ENCODE measurements at regions not wholly inside any gene's neighbourhood (a gene's known extent, or its start where the extent isn't known, plus 50 kb on each side); places are given as distances from the start of the nearest gene placed in this dataset.
A peak's percentile ranks its signal among the peaks of the same experiment; 100 is the strongest.

- H3K9me3 ChIP-seq (ENCODE audit: control insufficient read depth in 1 of 2, low read length in 2 of 2): no peaks in the 10 kb centered on the region
- no peak for DNase-seq
- H3K36me3 Mint-ChIP-seq: no peaks in the 10 kb centered on the region
- H3K4me3 ChIP-seq (ENCODE audit: low read length in 2 of 2): no peak overlapping the region
- H3K9me3 Mint-ChIP-seq: peaks cover 0 to 5% (median 1%) of the 10 kb centered on the region in 8 donors
- H3K27me3 Mint-ChIP-seq: peaks cover 0 to 1% of the 10 kb centered on the region in 2 donors
- ChIA-PET CTCF (ENCODE audit: partially characterized antibody) (no interaction called here), POLR2A (ENCODE audit: partially characterized antibody) (no interaction called here)
- H3K36me3 ChIP-seq (ENCODE audit: insufficient read depth, low read length): no peaks in the 10 kb centered on the region
- H3K27ac Mint-ChIP-seq: no peak overlapping the region
- H3K4me1 ChIP-seq (ENCODE audit: insufficient read depth, low read length): no peaks in the 10 kb centered on the region
- intact Hi-C loops (cut with micrococcal nuclease): no loop called here
- no peak overlapping the region for H3K4me3 Mint-ChIP-seq
- H3K27me3 ChIP-seq (ENCODE audit: insufficient read depth, low read length): no peaks in the 10 kb centered on the region
- no peak overlapping the region for H3K27ac ChIP-seq (ENCODE audit: low read depth, low read length)
- no peaks in the 10 kb centered on the region for H3K4me1 Mint-ChIP-seq
Observed at GRCh38 chr16:5581908-5582307, 484.3 kb upstream of the EEF2KMT start.

GRCh38 chr16:5581428-5581827, 483.8 kb upstream of the EEF2KMT start:
- H3K27ac ChIP-seq (ENCODE audit: low read depth, low read length): no peak overlapping the region
- Mint-ChIP-seq H3K36me3 (no peaks in the 10 kb centered on the region), H3K27ac (no peak overlapping the region), H3K27me3 (peaks cover 0 to 1% of the 10 kb centered on the region in 2 donors), H3K9me3 (peaks cover 0 to 5% (median 1%) of the 10 kb centered on the region in 8 donors), H3K4me1 (no peaks in the 10 kb centered on the region), H3K4me3 (no peak overlapping the region)
- no peaks in the 10 kb centered on the region for H3K36me3 ChIP-seq (ENCODE audit: insufficient read depth, low read length)
- POLR2A ChIA-PET (ENCODE audit: partially characterized antibody): no interaction called here
- no peaks in the 10 kb centered on the region for H3K27me3 ChIP-seq (ENCODE audit: insufficient read depth, low read length)
- no peak overlapping the region for H3K4me3 ChIP-seq (ENCODE audit: low read length in 2 of 2)
- CTCF ChIA-PET (ENCODE audit: partially characterized antibody): no interaction called here
- intact Hi-C loops (cut with micrococcal nuclease): no loop called here
- H3K4me1 ChIP-seq (ENCODE audit: insufficient read depth, low read length): no peaks in the 10 kb centered on the region
- no peak for DNase-seq
- no peaks in the 10 kb centered on the region for H3K9me3 ChIP-seq (ENCODE audit: control insufficient read depth in 1 of 2, low read length in 2 of 2)

GRCh38 chr16:5580772-5581171, 483.2 kb upstream of the EEF2KMT start:
- Mint-ChIP-seq H3K36me3 (no peaks in the 10 kb centered on the region), H3K27me3 (peaks cover 0 to 1% of the 10 kb centered on the region in 2 donors), H3K4me3 (no peak overlapping the region), H3K27ac (no peak overlapping the region), H3K4me1 (no peaks in the 10 kb centered on the region), H3K9me3 (peaks cover 0 to 5% (median 1%) of the 10 kb centered on the region in 8 donors)
- no peaks in the 10 kb centered on the region for H3K27me3 ChIP-seq (ENCODE audit: insufficient read depth, low read length)
- intact Hi-C loops (cut with micrococcal nuclease): no loop called here
- no peaks in the 10 kb centered on the region for H3K4me1 ChIP-seq (ENCODE audit: insufficient read depth, low read length)
- no peaks in the 10 kb centered on the region for H3K9me3 ChIP-seq (ENCODE audit: control insufficient read depth in 1 of 2, low read length in 2 of 2)
- DNase-seq: no peak
- CTCF ChIA-PET (ENCODE audit: partially characterized antibody): no interaction called here
- no peak overlapping the region for H3K27ac ChIP-seq (ENCODE audit: low read depth, low read length)
- no peak overlapping the region for H3K4me3 ChIP-seq (ENCODE audit: low read length in 2 of 2)
- H3K36me3 ChIP-seq (ENCODE audit: insufficient read depth, low read length): no peaks in the 10 kb centered on the region
- POLR2A ChIA-PET (ENCODE audit: partially characterized antibody): no interaction called here

- Histone ChIP-seq H3K27ac (ENCODE audit: low read depth, low read length) (no peak overlapping the region), H3K4me1 (ENCODE audit: insufficient read depth, low read length) (no peaks in the 10 kb centered on the region), H3K9me3 (ENCODE audit: control insufficient read depth in 1 of 2, low read length in 2 of 2) (no peaks in the 10 kb centered on the region), H3K36me3 (ENCODE audit: insufficient read depth, low read length) (no peaks in the 10 kb centered on the region), H3K4me3 (ENCODE audit: low read length in 2 of 2) (no peak overlapping the region), H3K27me3 (ENCODE audit: insufficient read depth, low read length) (no peaks in the 10 kb centered on the region)
- no peak overlapping the region for H3K27ac Mint-ChIP-seq
- H3K9me3 Mint-ChIP-seq: peaks cover 0 to 5% (median 1%) of the 10 kb centered on the region in 8 donors
- ChIA-PET POLR2A (ENCODE audit: partially characterized antibody) (no interaction called here), CTCF (ENCODE audit: partially characterized antibody) (no interaction called here)
- no peaks in the 10 kb centered on the region for H3K4me1 Mint-ChIP-seq
- peaks cover 0 to 1% of the 10 kb centered on the region in 2 donors for H3K27me3 Mint-ChIP-seq
- no peak for DNase-seq
- no peak overlapping the region for H3K4me3 Mint-ChIP-seq
- intact Hi-C loops (cut with micrococcal nuclease): no loop called here
- no peaks in the 10 kb centered on the region for H3K36me3 Mint-ChIP-seq
Observed at GRCh38 chr16:5580296-5580695, 482.7 kb upstream of the EEF2KMT start.

- Mint-ChIP-seq H3K4me3 (no peak overlapping the region), H3K4me1 (no peaks in the 10 kb centered on the region), H3K27me3 (peaks cover 0 to 1% of the 10 kb centered on the region in 2 donors), H3K36me3 (no peaks in the 10 kb centered on the region), H3K9me3 (peaks cover 0 to 5% (median 1%) of the 10 kb centered on the region in 8 donors), H3K27ac (no peak overlapping the region)
- H3K9me3 ChIP-seq (ENCODE audit: control insufficient read depth in 1 of 2, low read length in 2 of 2): no peaks in the 10 kb centered on the region
- no peak overlapping the region for H3K27ac ChIP-seq (ENCODE audit: low read depth, low read length)
- H3K4me1 ChIP-seq (ENCODE audit: insufficient read depth, low read length): no peaks in the 10 kb centered on the region
- no peak overlapping the region for H3K4me3 ChIP-seq (ENCODE audit: low read length in 2 of 2)
- ChIA-PET CTCF (ENCODE audit: partially characterized antibody) (no interaction called here), POLR2A (ENCODE audit: partially characterized antibody) (no interaction called here)
- no peak for DNase-seq
- H3K36me3 ChIP-seq (ENCODE audit: insufficient read depth, low read length): no peaks in the 10 kb centered on the region
- no peaks in the 10 kb centered on the region for H3K27me3 ChIP-seq (ENCODE audit: insufficient read depth, low read length)
- intact Hi-C loops (cut with micrococcal nuclease): no loop called here
Observed at GRCh38 chr16:5578980-5579379, 481.4 kb upstream of the EEF2KMT start.

GRCh38 chr16:5577463-5577862, 479.9 kb upstream of the EEF2KMT start:
- H3K4me1 ChIP-seq (ENCODE audit: insufficient read depth, low read length): no peaks in the 10 kb centered on the region
- H3K4me3 ChIP-seq (ENCODE audit: low read length in 2 of 2): no peak overlapping the region
- Mint-ChIP-seq H3K36me3 (no peaks in the 10 kb centered on the region), H3K4me1 (no peaks in the 10 kb centered on the region), H3K4me3 (no peak overlapping the region), H3K27ac (peak overlapping the region in 1 of 7 donors; percentile 22), H3K9me3 (peaks cover 0 to 11% (median 2%) of the 10 kb centered on the region in 8 donors), H3K27me3 (peaks cover 0 to 1% of the 10 kb centered on the region in 2 donors)
- no peak for DNase-seq
- no peaks in the 10 kb centered on the region for H3K9me3 ChIP-seq (ENCODE audit: control insufficient read depth in 1 of 2, low read length in 2 of 2)
- POLR2A ChIA-PET (ENCODE audit: partially characterized antibody): no interaction called here
- no peak overlapping the region for H3K27ac ChIP-seq (ENCODE audit: low read depth, low read length)
- intact Hi-C loops (cut with micrococcal nuclease): no loop called here
- no peaks in the 10 kb centered on the region for H3K27me3 ChIP-seq (ENCODE audit: insufficient read depth, low read length)
- CTCF ChIA-PET (ENCODE audit: partially characterized antibody): no interaction called here
- H3K36me3 ChIP-seq (ENCODE audit: insufficient read depth, low read length): no peaks in the 10 kb centered on the region

- no peaks in the 10 kb centered on the region for H3K4me1 ChIP-seq (ENCODE audit: insufficient read depth, low read length)
- Mint-ChIP-seq H3K9me3 (peaks cover 0 to 19% (median 3%) of the 10 kb centered on the region in 8 donors), H3K4me3 (no peak overlapping the region), H3K36me3 (no peaks in the 10 kb centered on the region), H3K27ac (no peak overlapping the region), H3K4me1 (no peaks in the 10 kb centered on the region), H3K27me3 (peaks cover 0 to 1% of the 10 kb centered on the region in 2 donors)
- POLR2A ChIA-PET (ENCODE audit: partially characterized antibody): no interaction called here
- CTCF ChIA-PET (ENCODE audit: partially characterized antibody): no interaction called here
- H3K9me3 ChIP-seq (ENCODE audit: control insufficient read depth in 1 of 2, low read length in 2 of 2): no peaks in the 10 kb centered on the region
- H3K27ac ChIP-seq (ENCODE audit: low read depth, low read length): no peak overlapping the region
- intact Hi-C loops (cut with micrococcal nuclease): no loop called here
- no peaks in the 10 kb centered on the region for H3K36me3 ChIP-seq (ENCODE audit: insufficient read depth, low read length)
- no peak overlapping the region for H3K4me3 ChIP-seq (ENCODE audit: low read length in 2 of 2)
- no peaks in the 10 kb centered on the region for H3K27me3 ChIP-seq (ENCODE audit: insufficient read depth, low read length)
- no peak for DNase-seq
Observed at GRCh38 chr16:5575646-5576245, 478.2 kb upstream of the EEF2KMT start.

- H3K36me3 Mint-ChIP-seq: no peaks in the 10 kb centered on the region
- Histone ChIP-seq H3K4me1 (ENCODE audit: insufficient read depth, low read length) (no peaks in the 10 kb centered on the region), H3K27me3 (ENCODE audit: insufficient read depth, low read length) (no peaks in the 10 kb centered on the region), H3K4me3 (ENCODE audit: low read length in 2 of 2) (no peak overlapping the region), H3K27ac (ENCODE audit: low read depth, low read length) (no peak overlapping the region), H3K36me3 (ENCODE audit: insufficient read depth, low read length) (no peaks in the 10 kb centered on the region), H3K9me3 (ENCODE audit: control insufficient read depth in 1 of 2, low read length in 2 of 2) (no peaks in the 10 kb centered on the region)
- POLR2A ChIA-PET (ENCODE audit: partially characterized antibody): no interaction called here
- H3K27me3 Mint-ChIP-seq: peaks cover 0 to 1% of the 10 kb centered on the region in 2 donors
- DNase-seq: no peak
- CTCF ChIA-PET (ENCODE audit: partially characterized antibody): no interaction called here
- peaks cover 0 to 19% (median 4%) of the 10 kb centered on the region in 8 donors for H3K9me3 Mint-ChIP-seq
- H3K4me3 Mint-ChIP-seq: no peak overlapping the region
- H3K4me1 Mint-ChIP-seq: no peaks in the 10 kb centered on the region
- intact Hi-C loops (cut with micrococcal nuclease): no loop called here
- no peak overlapping the region for H3K27ac Mint-ChIP-seq
Observed at GRCh38 chr16:5575121-5575520, 477.5 kb upstream of the EEF2KMT start.

Measured in CD4-positive, alpha-beta memory T cell (primary cell).